ENCODE measurements at regions not wholly inside any gene's neighbourhood (a gene's known extent, or its start where the extent isn't known, plus 50 kb on each side); places are given as distances from the start of the nearest gene placed in this dataset.

DNA sequence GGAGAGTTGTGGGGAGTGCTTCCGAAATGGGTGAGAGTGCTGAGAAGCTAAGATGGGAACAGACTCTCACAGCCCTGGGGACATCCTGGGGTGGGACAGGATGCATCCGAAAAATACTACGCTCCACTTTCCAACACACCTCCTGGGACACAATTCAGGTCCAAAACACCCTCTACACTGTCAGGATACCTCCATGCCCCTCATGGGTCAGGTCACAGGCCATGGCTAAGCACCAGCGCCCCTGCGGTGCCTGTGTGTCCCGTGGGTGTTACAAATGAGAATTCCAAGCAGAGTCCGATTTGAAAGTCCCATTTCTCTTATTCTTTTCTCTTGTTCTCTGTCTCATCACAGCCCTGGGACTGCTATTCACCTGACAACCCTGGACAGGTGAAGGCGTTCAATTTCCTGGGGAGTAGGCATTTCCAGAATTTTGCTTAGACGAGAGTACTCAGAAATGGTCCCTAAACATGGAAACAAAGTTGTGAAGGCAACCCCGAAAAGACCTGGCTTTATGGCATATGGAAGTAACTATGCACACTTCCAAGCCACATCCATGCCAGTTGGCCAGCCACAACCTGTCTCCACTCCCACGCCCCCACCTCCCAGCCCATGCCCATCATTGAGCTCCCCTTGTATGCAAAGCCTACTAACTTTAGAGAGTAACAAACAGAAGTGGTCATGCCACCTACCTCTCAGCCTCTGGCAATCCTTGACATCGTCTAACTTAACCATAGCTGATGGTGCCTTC, 87.9 kb upstream of the ZNF507 start:
- Histone ChIP-seq H3K9ac (ENCODE audit: low read length) (no peak overlapping the region), H3K9me3 (ENCODE audit: insufficient read depth, low read depth, low read length) (no peaks in the 10 kb centered on the region), H3K27me3 (ENCODE audit: insufficient read depth, low read length) (no peaks in the 10 kb centered on the region), H3K27ac (ENCODE audit: low read depth, low read length) (no peak overlapping the region), H3K4me3 (ENCODE audit: insufficient read depth, low read depth, low read length) (no peak overlapping the region), H3K4me2 (ENCODE audit: low read length) (no peak overlapping the region), H3K79me2 (ENCODE audit: insufficient read depth, low read length) (no peaks in the 10 kb centered on the region), H3K4me1 (ENCODE audit: insufficient read depth, low read length) (no peaks in the 10 kb centered on the region), H4K20me1 (ENCODE audit: insufficient read depth, low read length) (no peaks in the 10 kb centered on the region), H2AFZ (ENCODE audit: low read depth, low read length) (no peak overlapping the region), H3K36me3 (ENCODE audit: insufficient read depth, low read length) (no peaks in the 10 kb centered on the region)
- Mint-ChIP-seq H3K4me1 (ENCODE audit: low read depth, unreplicated experiment) (no peaks in the 10 kb centered on the region), H3K27ac (ENCODE audit: unreplicated experiment) (no peak overlapping the region), H3K4me3 (ENCODE audit: unreplicated experiment) (no peak overlapping the region), H3K9me3 (ENCODE audit: unreplicated experiment) (peaks cover 8% of the 10 kb centered on the region), H3K27me3 (ENCODE audit: low read depth, unreplicated experiment) (peaks cover 33% of the 10 kb centered on the region), H3K36me3 (ENCODE audit: low read depth, unreplicated experiment) (peaks cover 1% of the 10 kb centered on the region)
- no peak for FAIRE-seq
- TF ChIP-seq EZH2 (IDR thresholded peaks at IDR 0.05; ENCODE audit: insufficient read depth, low read length), result no peak
- TF ChIP-seq, protein P1, sequence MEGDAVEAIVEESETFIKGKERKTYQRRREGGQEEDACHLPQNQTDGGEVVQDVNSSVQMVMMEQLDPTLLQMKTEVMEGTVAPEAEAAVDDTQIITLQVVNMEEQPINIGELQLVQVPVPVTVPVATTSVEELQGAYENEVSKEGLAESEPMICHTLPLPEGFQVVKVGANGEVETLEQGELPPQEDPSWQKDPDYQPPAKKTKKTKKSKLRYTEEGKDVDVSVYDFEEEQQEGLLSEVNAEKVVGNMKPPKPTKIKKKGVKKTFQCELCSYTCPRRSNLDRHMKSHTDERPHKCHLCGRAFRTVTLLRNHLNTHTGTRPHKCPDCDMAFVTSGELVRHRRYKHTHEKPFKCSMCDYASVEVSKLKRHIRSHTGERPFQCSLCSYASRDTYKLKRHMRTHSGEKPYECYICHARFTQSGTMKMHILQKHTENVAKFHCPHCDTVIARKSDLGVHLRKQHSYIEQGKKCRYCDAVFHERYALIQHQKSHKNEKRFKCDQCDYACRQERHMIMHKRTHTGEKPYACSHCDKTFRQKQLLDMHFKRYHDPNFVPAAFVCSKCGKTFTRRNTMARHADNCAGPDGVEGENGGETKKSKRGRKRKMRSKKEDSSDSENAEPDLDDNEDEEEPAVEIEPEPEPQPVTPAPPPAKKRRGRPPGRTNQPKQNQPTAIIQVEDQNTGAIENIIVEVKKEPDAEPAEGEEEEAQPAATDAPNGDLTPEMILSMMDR (IDR thresholded peaks at IDR 0.05; ENCODE audit: insufficient read depth, low read depth, low read length), result no peak
- DNase-seq (ENCODE audit: low read depth), result no peak

GRCh38 chr19:32258167-32258566, 87.2 kb upstream of the ZNF507 start:
- Histone ChIP-seq H3K27ac (ENCODE audit: low read depth, low read length) (no peak overlapping the region), H3K36me3 (ENCODE audit: insufficient read depth, low read length) (no peaks in the 10 kb centered on the region), H3K4me3 (ENCODE audit: insufficient read depth, low read depth, low read length) (no peak overlapping the region), H3K27me3 (ENCODE audit: insufficient read depth, low read length) (no peaks in the 10 kb centered on the region), H2AFZ (ENCODE audit: low read depth, low read length) (no peak overlapping the region), H3K4me2 (ENCODE audit: low read length) (no peak overlapping the region), H3K4me1 (ENCODE audit: insufficient read depth, low read length) (no peaks in the 10 kb centered on the region), H3K9ac (ENCODE audit: low read length) (no peak overlapping the region), H4K20me1 (ENCODE audit: insufficient read depth, low read length) (no peaks in the 10 kb centered on the region), H3K9me3 (ENCODE audit: insufficient read depth, low read depth, low read length) (no peaks in the 10 kb centered on the region), H3K79me2 (ENCODE audit: insufficient read depth, low read length) (no peaks in the 10 kb centered on the region)
- FAIRE-seq (no peak), DNase-seq (ENCODE audit: low read depth) (no peak)
- Mint-ChIP-seq H3K9me3 (ENCODE audit: unreplicated experiment) (peaks cover 8% of the 10 kb centered on the region), H3K27ac (ENCODE audit: unreplicated experiment) (no peak overlapping the region), H3K4me1 (ENCODE audit: low read depth, unreplicated experiment) (no peaks in the 10 kb centered on the region), H3K4me3 (ENCODE audit: unreplicated experiment) (no peak overlapping the region), H3K36me3 (ENCODE audit: low read depth, unreplicated experiment) (peaks cover 1% of the 10 kb centered on the region), H3K27me3 (ENCODE audit: low read depth, unreplicated experiment) (peaks cover 35% of the 10 kb centered on the region)
- no peak for TF ChIP-seq EZH2 (IDR thresholded peaks at IDR 0.05; ENCODE audit: insufficient read depth, low read length)
- TF ChIP-seq, protein P1 (IDR thresholded peaks at IDR 0.05; ENCODE audit: insufficient read depth, low read depth, low read length), result no peak

GRCh38 chr19:32264568-32264967, 80.8 kb upstream of the ZNF507 start:
- no peak for DNase-seq (ENCODE audit: low read depth)
- peaks cover 4% of the 10 kb centered on the region for H3K9me3 Mint-ChIP-seq (ENCODE audit: unreplicated experiment)
- H3K4me2 ChIP-seq (ENCODE audit: low read length), result no peak overlapping the region
- no peak overlapping the region for H2AFZ ChIP-seq (ENCODE audit: low read depth, low read length)
- no peaks in the 10 kb centered on the region for H3K9me3 ChIP-seq (ENCODE audit: insufficient read depth, low read depth, low read length)
- FAIRE-seq, result no peak
- H3K27me3 Mint-ChIP-seq (ENCODE audit: low read depth, unreplicated experiment), result peaks cover 3% of the 10 kb centered on the region
- no peaks in the 10 kb centered on the region for H3K27me3 ChIP-seq (ENCODE audit: insufficient read depth, low read length)
- peaks cover 6% of the 10 kb centered on the region for H3K4me1 Mint-ChIP-seq (ENCODE audit: low read depth, unreplicated experiment)
- H3K27ac Mint-ChIP-seq (ENCODE audit: unreplicated experiment), result no peak overlapping the region
- H3K9ac ChIP-seq (ENCODE audit: low read length), result no peak overlapping the region
- no peak overlapping the region for H3K27ac ChIP-seq (ENCODE audit: low read depth, low read length)
- peaks cover under 1% of the 10 kb centered on the region for H3K36me3 Mint-ChIP-seq (ENCODE audit: low read depth, unreplicated experiment)
- no peaks in the 10 kb centered on the region for H3K36me3 ChIP-seq (ENCODE audit: insufficient read depth, low read length)
- H3K4me3 ChIP-seq (ENCODE audit: insufficient read depth, low read depth, low read length), result no peak overlapping the region
- H3K4me1 ChIP-seq (ENCODE audit: insufficient read depth, low read length), result no peaks in the 10 kb centered on the region
- H4K20me1 ChIP-seq (ENCODE audit: insufficient read depth, low read length), result no peaks in the 10 kb centered on the region
- H3K79me2 ChIP-seq (ENCODE audit: insufficient read depth, low read length), result no peaks in the 10 kb centered on the region
- TF ChIP-seq EZH2 (IDR thresholded peaks at IDR 0.05; ENCODE audit: insufficient read depth, low read length), result no peak
- TF ChIP-seq, protein P1 (IDR thresholded peaks at IDR 0.05; ENCODE audit: insufficient read depth, low read depth, low read length), result no peak
- no peak overlapping the region for H3K4me3 Mint-ChIP-seq (ENCODE audit: unreplicated experiment)

Measured in astrocyte (in vitro differentiated cells and primary cell).